HG03342 (cell line): ENCODE measurements at regions not wholly inside any gene's neighbourhood (a gene's known extent, or its start where the extent isn't known, plus 50 kb on each side); places are given as distances from the start of the nearest gene placed in this dataset.

Experiments
- ATAC-seq: cut with Tn5 transposase; IDR thresholded peaks from one replicate; pipeline ENCODE4 v1.9.1; 2021; ENCODE audit warnings: mild to moderate bottlenecking, moderate library complexity; ENCODE audit not compliant: unreplicated experiment

- no peak for ATAC-seq
These were observed 1699.8 kb downstream of the EFNA5 start for GRCh38 chr5:105970919-105971318.

GRCh38 chr5:105968981-105969380, 1701.8 kb downstream of the EFNA5 start:
- no peak for ATAC-seq

- ATAC-seq, result no peak
These were observed 1707.0 kb downstream of the EFNA5 start for GRCh38 chr5:105963696-105964255.

GRCh38 chr5:105961572-105961971, 1709.2 kb downstream of the EFNA5 start:
- no peak for ATAC-seq

- ATAC-seq, result no peak
These were observed 1714.1 kb downstream of the EFNA5 start for GRCh38 chr5:105956456-105957196.

GRCh38 chr5:105954341-105954740, 1716.4 kb downstream of the EFNA5 start:
- no peak for ATAC-seq

GRCh38 chr5:105953616-105954015, 1717.1 kb downstream of the EFNA5 start:
- ATAC-seq, result no peak

GRCh38 chr5:105952875-105953274, 1717.9 kb downstream of the EFNA5 start:
- no peak for ATAC-seq

- ATAC-seq, result no peak
These were observed 1723.3 kb downstream of the EFNA5 start for GRCh38 chr5:105947461-105947860.

- no peak for ATAC-seq
These were observed 1725.3 kb downstream of the EFNA5 start for GRCh38 chr5:105945203-105945972.

GRCh38 chr5:105940181-105940580, 1730.6 kb downstream of the EFNA5 start:
- no peak for ATAC-seq

- ATAC-seq, result no peak
These were observed 1736.6 kb downstream of the EFNA5 start for GRCh38 chr5:105934171-105934570.

GRCh38 chr5:105931881-105932421, 1738.8 kb downstream of the EFNA5 start:
- ATAC-seq, result no peak

GRCh38 chr5:105929858-105930257, 1740.9 kb downstream of the EFNA5 start:
- no peak for ATAC-seq

- no peak for ATAC-seq
These were observed 1746.4 kb downstream of the EFNA5 start for GRCh38 chr5:105924366-105924765.

GRCh38 chr5:105922574-105922973, 1748.2 kb downstream of the EFNA5 start:
- no peak for ATAC-seq

- ATAC-seq, result no peak
These were observed 1748.7 kb downstream of the EFNA5 start for GRCh38 chr5:105922080-105922479.

- no peak for ATAC-seq
These were observed 1753.5 kb downstream of the EFNA5 start for GRCh38 chr5:105917189-105917588.

- ATAC-seq, result no peak
These were observed 1763.7 kb downstream of the EFNA5 start for GRCh38 chr5:105907016-105907415.

- no peak for ATAC-seq
These were observed 1765.3 kb downstream of the EFNA5 start for GRCh38 chr5:105905392-105905791.

- no peak for ATAC-seq
These were observed 1767.7 kb downstream of the EFNA5 start for GRCh38 chr5:105903069-105903468.

- no peak for ATAC-seq
These were observed 1771.0 kb downstream of the EFNA5 start for GRCh38 chr5:105899726-105900125.
